GM18951 (cell line): ENCODE measurements at regions not wholly inside any gene's neighbourhood (a gene's known extent, or its start where the extent isn't known, plus 50 kb on each side); places are given as distances from the start of the nearest gene placed in this dataset.
"Not testable (repeated sequence)": the region's sequence is repeated elsewhere in the genome, so short reads cannot be mapped to it uniquely, and the experiment has no call there.

ENCODE experiments used
- POLR2A ChIP-seq: IDR thresholded peaks from 4 replicates; pipeline ENCODE4 v1.6.1; 2011; ENCODE audit warnings: mild to moderate bottlenecking; ENCODE audit not compliant: insufficient read length, insufficient read depth; ENCODE audit errors: extremely low read depth
- in situ Hi-C: fragments of 300-500 bp; cut with MboI; formaldehyde crosslinking; loops from one replicate; pipeline ENCODE4 v1.12.0; 2022; ENCODE audit warnings: low sequenced_read_pairs, mixed read lengths, inconsistent platforms; ENCODE audit not compliant: unreplicated experiment

DNA sequence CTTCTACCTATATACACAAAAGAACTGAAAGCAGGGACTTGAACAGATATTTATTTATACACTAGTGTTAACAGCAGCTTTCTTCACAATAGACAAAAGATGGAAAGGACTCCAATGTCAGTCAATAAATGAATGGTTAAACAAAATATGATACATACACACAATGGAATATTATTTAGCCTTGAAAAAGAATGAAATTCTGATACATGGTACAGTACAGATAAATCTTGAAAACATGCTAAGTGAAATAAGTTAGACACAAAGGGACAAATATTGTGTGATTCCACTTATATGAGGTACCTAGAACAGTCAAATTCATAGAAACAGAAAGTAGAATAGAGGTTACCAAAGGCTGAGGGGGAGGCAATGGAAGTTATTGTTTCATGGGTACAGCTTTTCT is 79.8 kb upstream of the ADTRP start:
- in situ Hi-C loops = no loop called here
- no peak for TF ChIP-seq POLR2A

- in situ Hi-C loops = no loop called here
- TF ChIP-seq POLR2A = no peak
Observed at GRCh38 chr6:11855743-11856142, 77.1 kb upstream of the ADTRP start.

DNA sequence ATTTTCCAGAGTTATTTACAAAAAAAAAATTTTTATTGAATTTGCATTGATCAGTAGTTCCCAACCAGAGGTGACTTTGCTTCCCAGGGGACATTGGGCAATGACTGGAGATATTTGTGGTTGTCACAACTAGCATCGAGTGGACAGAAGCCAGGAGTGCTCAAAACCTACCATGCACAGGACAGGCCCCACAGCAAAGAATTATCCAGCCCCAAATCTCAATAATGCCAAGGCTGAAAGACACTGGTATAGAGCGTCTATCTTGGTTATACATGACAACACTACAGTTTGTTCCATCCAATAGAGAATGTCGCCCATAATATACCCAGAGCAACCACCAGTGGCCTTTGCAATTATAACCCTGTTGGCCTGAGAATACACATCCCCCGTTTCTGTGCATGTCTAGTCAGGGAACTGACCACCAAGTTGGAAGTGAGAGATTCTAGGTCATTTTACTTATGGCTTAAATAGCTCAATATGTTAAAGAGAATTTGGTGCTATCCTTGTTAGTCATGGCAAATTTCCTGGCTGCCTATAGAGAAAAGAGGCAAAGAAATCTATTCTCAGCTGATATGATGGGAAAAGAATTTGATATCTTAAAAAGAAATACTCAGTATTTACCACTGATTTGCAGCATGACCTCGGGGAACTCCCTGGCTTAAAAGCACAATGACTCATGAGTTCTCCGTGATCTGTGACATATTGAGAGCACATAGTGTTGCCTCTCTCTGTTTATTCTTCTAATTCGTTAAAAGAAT is 76.0 kb upstream of the ADTRP start:
- no peak for TF ChIP-seq POLR2A
- in situ Hi-C loops = no loop called here

DNA sequence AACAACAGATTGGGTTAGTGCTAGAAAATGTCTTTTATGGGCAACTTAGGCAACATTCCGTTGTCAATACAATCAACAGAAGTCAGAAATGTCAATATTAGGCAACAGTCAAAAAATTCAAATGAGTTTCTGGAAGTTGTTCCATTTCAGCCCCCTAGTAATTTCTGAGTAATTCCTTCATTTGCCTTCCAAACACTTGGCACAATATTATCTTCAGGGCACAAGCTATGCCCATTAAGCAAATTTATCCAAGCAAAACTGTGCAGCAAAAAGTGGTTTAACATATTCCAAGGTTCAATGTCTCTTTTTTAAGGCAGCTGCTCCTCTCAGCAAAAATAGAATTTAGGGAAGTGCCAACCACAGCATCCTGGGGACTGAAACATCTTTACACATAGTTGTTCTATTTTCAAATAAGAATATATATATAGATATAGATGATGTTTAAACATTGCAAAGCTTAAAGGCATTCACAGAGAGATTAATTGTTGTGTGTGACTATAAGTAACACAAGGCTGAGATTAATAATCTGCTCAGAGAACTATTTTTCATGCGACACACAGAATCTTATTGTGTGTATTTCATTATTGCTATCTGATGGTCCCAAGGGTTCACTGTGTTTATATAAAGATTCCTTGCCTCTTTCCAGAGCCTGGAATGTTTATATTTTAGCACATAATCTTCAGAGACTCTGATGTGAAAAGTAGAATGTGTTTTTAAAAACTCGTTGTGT is 75.2 kb upstream of the ADTRP start:
- in situ Hi-C loops = no loop called here
- TF ChIP-seq POLR2A = no peak

GRCh38 chr6:11852061-11852651 is 73.6 kb upstream of the ADTRP start:
- TF ChIP-seq POLR2A = no peak
- in situ Hi-C loops = no loop called here

- no peak for TF ChIP-seq POLR2A
- in situ Hi-C loops = no loop called here
Observed at GRCh38 chr6:11851387-11851786, 72.8 kb upstream of the ADTRP start.

- in situ Hi-C loops = no loop called here
- no peak for TF ChIP-seq POLR2A
Observed at GRCh38 chr6:11848852-11849731, 70.5 kb upstream of the ADTRP start.

- in situ Hi-C loops = no loop called here
Observed at GRCh38 chr6:11848346-11848651, 69.7 kb upstream of the ADTRP start.

GRCh38 chr6:11847515-11848345 is 69.1 kb upstream of the ADTRP start:
- in situ Hi-C loops = no loop called here
- no peak for TF ChIP-seq POLR2A

More at GRCh38 chr6:11848346-11848651, 69.7 kb upstream of the ADTRP start:
- TF ChIP-seq POLR2A = no peak

GRCh38 chr6:11847068-11847467 is 68.5 kb upstream of the ADTRP start:
- in situ Hi-C loops = not testable (repeated sequence)

DNA sequence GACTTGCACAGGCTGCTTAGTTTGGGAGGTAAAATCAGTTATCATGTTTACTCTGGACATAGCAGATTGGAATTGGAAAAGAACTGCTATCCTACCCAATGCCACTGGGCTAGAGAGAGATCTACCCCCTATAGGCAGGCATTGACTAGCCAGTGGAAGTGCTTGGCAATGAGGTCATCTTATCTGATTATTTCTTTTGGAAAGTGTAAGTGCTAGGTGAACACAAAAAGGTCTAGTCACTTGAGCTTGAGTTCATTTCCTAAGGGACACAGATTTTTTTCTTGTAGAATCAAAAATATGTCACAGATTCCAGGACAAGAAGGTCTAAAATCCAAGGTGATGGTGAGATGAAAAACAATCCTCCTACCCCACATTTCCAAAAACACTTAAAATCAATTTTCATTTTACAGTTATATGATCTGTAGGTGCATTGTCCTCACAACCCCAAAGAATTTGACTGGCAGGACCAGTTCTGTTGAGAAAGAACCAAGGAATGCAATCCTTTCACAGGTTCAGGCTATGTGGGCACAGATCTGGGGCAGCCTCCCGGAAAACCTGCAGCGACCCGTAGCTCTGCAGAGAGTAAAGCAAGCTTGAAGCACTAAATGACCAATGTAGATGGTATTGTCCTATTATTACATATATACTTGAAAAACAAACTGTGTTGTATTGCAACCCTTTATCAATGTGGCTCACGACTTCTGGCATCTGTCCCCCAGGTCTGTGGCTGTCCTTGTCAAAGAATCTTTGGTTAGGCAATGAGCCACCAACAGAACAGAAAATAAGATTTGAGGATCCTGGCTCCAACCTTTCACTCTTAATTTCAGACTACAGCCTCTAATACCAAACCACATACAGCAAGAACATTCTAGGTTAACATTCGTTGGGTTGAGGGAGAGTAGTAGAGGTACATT is 67.3 kb upstream of the ADTRP start:
- no peak for TF ChIP-seq POLR2A
- in situ Hi-C loops = no loop called here

DNA sequence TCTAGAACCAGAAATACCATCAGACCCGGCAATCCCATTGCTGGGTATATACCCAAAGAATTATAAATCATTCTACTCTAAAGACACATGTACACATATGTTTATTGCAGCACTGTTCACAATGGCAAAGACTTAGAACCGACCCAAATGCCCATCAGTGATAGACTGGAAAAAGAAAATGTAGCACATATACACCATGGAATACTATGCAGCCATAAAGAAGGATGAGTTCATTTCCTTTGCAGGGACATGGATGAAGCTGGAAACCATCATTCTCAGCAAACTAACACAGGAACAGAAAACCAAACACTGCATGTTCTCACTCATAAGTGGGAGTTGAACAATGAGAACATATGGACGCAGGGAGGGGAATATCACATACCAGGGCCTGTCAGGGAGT is 64.2 kb upstream of the ADTRP start:
- in situ Hi-C loops = not testable (repeated sequence)
